DND-41 (cell line): ENCODE measurements at regions not wholly inside any gene's neighbourhood (a gene's known extent, or its start where the extent isn't known, plus 50 kb on each side); places are given as distances from the start of the nearest gene placed in this dataset.

Source experiments
- ATAC-seq: fragments of 200-7000 bp; cut with Tn5 transposase; 3 replicates; pipeline ENCODE4 v1.9.1; 2021; ENCODE audit warnings: low read depth; ENCODE audit not compliant: insufficient read depth
- DNase-seq: peaks from one replicate; pipeline ENCODE4 v3.0.0-alpha.2; 2020
- H2AFZ ChIP-seq: 2 replicates; pipeline ENCODE4 v1.6.0; 2012; ENCODE audit warnings: low read depth, low read length
- H3K27ac ChIP-seq: 2 replicates; pipeline ENCODE4 v1.5.1; 2012; ENCODE audit warnings: low read length, inconsistent platforms
- H3K27me3 ChIP-seq: fragments of 200-600 bp; sonication (generic); 2 replicates; pipeline ENCODE4 v1.6.0; 2012; ENCODE audit warnings: low read length, mild to moderate bottlenecking, inconsistent platforms; ENCODE audit not compliant: insufficient read depth, poor library complexity
- H3K36me3 ChIP-seq: 2 replicates; pipeline ENCODE4 v1.5.1; 2012; ENCODE audit warnings: low read length, inconsistent platforms; ENCODE audit not compliant: insufficient read depth
- H3K4me1 ChIP-seq: 2 replicates; pipeline ENCODE4 v1.5.1; 2012; ENCODE audit warnings: mild to moderate bottlenecking, low read length; ENCODE audit not compliant: insufficient read depth
- H3K4me2 ChIP-seq: 2 replicates; pipeline ENCODE4 v1.6.0; 2012; ENCODE audit warnings: mild to moderate bottlenecking, moderate library complexity, low read length, inconsistent platforms; ENCODE audit not compliant: insufficient read depth
- H3K4me3 ChIP-seq, 2 experiments: fragments of 200-600 bp in 1 of 2; shearing (Covaris generic) in 1 of 2; 2 replicates each; pipeline ENCODE4 v1.5.1; 2012 to 2016; ENCODE audit warnings: inconsistent platforms in 2 of 2, low read length in 2 of 2, mild to moderate bottlenecking in 2 of 2, low read depth in 1 of 2, moderate library complexity in 1 of 2
- H3K79me2 ChIP-seq: 2 replicates; pipeline ENCODE4 v1.6.0; 2012; ENCODE audit warnings: low read length, inconsistent platforms; ENCODE audit not compliant: insufficient read depth
- H3K9ac ChIP-seq: 2 replicates; pipeline ENCODE4 v1.6.0; 2012; ENCODE audit warnings: low read depth, mild to moderate bottlenecking, inconsistent platforms, low read length, moderate library complexity
- H3K9me3 ChIP-seq: 2 replicates; pipeline ENCODE4 v1.5.1; 2012; ENCODE audit warnings: low read length, moderate library complexity, mild to moderate bottlenecking, inconsistent platforms; ENCODE audit not compliant: insufficient read depth, severe bottlenecking
- H4K20me1 ChIP-seq: 2 replicates; pipeline ENCODE4 v1.6.0; 2012; ENCODE audit warnings: low read length; ENCODE audit not compliant: insufficient read depth
- CTCF ChIP-seq: IDR thresholded peaks from 2 replicates; pipeline ENCODE4 v1.5.1; 2012; ENCODE audit warnings: borderline replicate concordance, low read length, moderate library complexity, mild to moderate bottlenecking; ENCODE audit not compliant: poor library complexity, severe bottlenecking; ENCODE audit errors: extremely low read depth
- EZH2 ChIP-seq: IDR thresholded peaks from 3 replicates; pipeline ENCODE4 v1.6.1; 2012; ENCODE audit warnings: borderline replicate concordance, low read depth, mild to moderate bottlenecking, moderate library complexity, low read length, inconsistent platforms; ENCODE audit not compliant: severe bottlenecking

- no peak for DNase-seq
- H3K9me3 ChIP-seq = no peaks in the 10 kb centered on the region
- H3K9ac ChIP-seq = no peak overlapping the region
- no peak overlapping the region for H2AFZ ChIP-seq
- no peaks in the 10 kb centered on the region for H4K20me1 ChIP-seq
- H3K79me2 ChIP-seq = no peaks in the 10 kb centered on the region
- H3K36me3 ChIP-seq = no peaks in the 10 kb centered on the region
- TF ChIP-seq CTCF = no peak
- no peak for TF ChIP-seq EZH2
- no peak for ATAC-seq
- no peak overlapping the region for H3K27ac ChIP-seq
- H3K27me3 ChIP-seq = no peaks in the 10 kb centered on the region
- H3K4me2 ChIP-seq = no peak overlapping the region
- H3K4me3 ChIP-seq = no peak overlapping the region
- H3K4me1 ChIP-seq = no peaks in the 10 kb centered on the region
These were observed 522.4 kb upstream of the ADAMTS9 start for GRCh38 chr3:65210026-65210814.

- no peak for DNase-seq
- Histone ChIP-seq H4K20me1 (no peaks in the 10 kb centered on the region), H3K79me2 (no peaks in the 10 kb centered on the region), H3K36me3 (no peaks in the 10 kb centered on the region), H3K4me3 (no peak overlapping the region), H3K4me1 (no peaks in the 10 kb centered on the region), H3K27ac (no peak overlapping the region), H3K9ac (no peak overlapping the region), H3K4me2 (no peak overlapping the region), H3K27me3 (no peaks in the 10 kb centered on the region), H2AFZ (no peak overlapping the region), H3K9me3 (no peaks in the 10 kb centered on the region)
- ATAC-seq = no peak
- TF ChIP-seq EZH2 = no peak
These were observed 514.6 kb upstream of the ADAMTS9 start for GRCh38 chr3:65202395-65202794.

- H3K36me3 ChIP-seq = no peaks in the 10 kb centered on the region
- H3K27me3 ChIP-seq = no peaks in the 10 kb centered on the region
- no peaks in the 10 kb centered on the region for H3K79me2 ChIP-seq
- H3K4me1 ChIP-seq = no peaks in the 10 kb centered on the region
- H4K20me1 ChIP-seq = no peaks in the 10 kb centered on the region
- TF ChIP-seq EZH2 (no peak), CTCF (no peak)
- H3K9me3 ChIP-seq = no peaks in the 10 kb centered on the region
- no peak overlapping the region for H3K4me2 ChIP-seq
- H2AFZ ChIP-seq = no peak overlapping the region
- H3K4me3 ChIP-seq = no peak overlapping the region
- ATAC-seq (no peak), DNase-seq (no peak)
- no peak overlapping the region for H3K9ac ChIP-seq
- H3K27ac ChIP-seq = no peak overlapping the region
These were observed 514.1 kb upstream of the ADAMTS9 start for GRCh38 chr3:65201926-65202325.

- Histone ChIP-seq H4K20me1 (no peaks in the 10 kb centered on the region), H2AFZ (no peak overlapping the region), H3K27ac (no peak overlapping the region), H3K4me1 (no peaks in the 10 kb centered on the region), H3K9me3 (no peaks in the 10 kb centered on the region), H3K4me2 (no peak overlapping the region), H3K79me2 (no peaks in the 10 kb centered on the region), H3K9ac (no peak overlapping the region), H3K4me3 (no peak overlapping the region), H3K27me3 (no peaks in the 10 kb centered on the region), H3K36me3 (no peaks in the 10 kb centered on the region)
- TF ChIP-seq EZH2 = no peak
- TF ChIP-seq CTCF = no peak
- ATAC-seq (no peak), DNase-seq (no peak)
These were observed 512.6 kb upstream of the ADAMTS9 start for GRCh38 chr3:65200310-65200970.
